Mucosa of rectum (tissue), 2 donors: ENCODE measurements at regions not wholly inside any gene's neighbourhood (a gene's known extent, or its start where the extent isn't known, plus 50 kb on each side); places are given as distances from the start of the nearest gene placed in this dataset.

Experiments
- H3K27ac ChIP-seq, 2 donors: one replicate each; pipeline ENCODE4 v1.7.0; 2013; ENCODE audit warnings: inconsistent platforms in 2 of 2, low read depth in 2 of 2, low read length in 2 of 2
- H3K27me3 ChIP-seq, 2 donors: one replicate each; pipeline ENCODE4 v1.7.0; 2013; ENCODE audit warnings: low read length in 2 of 2; ENCODE audit not compliant: control insufficient read depth in 2 of 2, insufficient read depth in 2 of 2
- H3K36me3 ChIP-seq, 2 donors: one replicate each; pipeline ENCODE4 v1.7.0; 2013; ENCODE audit warnings: low read length in 2 of 2; ENCODE audit not compliant: control insufficient read depth in 2 of 2, insufficient read depth in 2 of 2
- H3K4me1 ChIP-seq, 2 donors: one replicate each; pipeline ENCODE4 v1.7.0; 2013; ENCODE audit warnings: low read length in 2 of 2, mild to moderate bottlenecking in 1 of 2; ENCODE audit not compliant: control insufficient read depth in 2 of 2, insufficient read depth in 2 of 2
- H3K4me3 ChIP-seq, 2 donors: one replicate each; pipeline ENCODE4 v1.7.0; 2013; ENCODE audit warnings: low read length in 2 of 2
- H3K9ac ChIP-seq, 2 donors: one replicate each; pipeline ENCODE4 v1.7.0; 2013; ENCODE audit warnings: low read length in 2 of 2, low read depth in 1 of 2, mild to moderate bottlenecking in 1 of 2
- H3K9me3 ChIP-seq, 2 donors: one replicate each; pipeline ENCODE4 v1.7.0; 2013; ENCODE audit warnings: low read length in 2 of 2; ENCODE audit not compliant: control insufficient read depth in 2 of 2
- donor health status: healthy.
- donor health status: Normal muscosa, but diverticular disease.

- Histone ChIP-seq H3K27ac (peak overlapping the region in 1 of 2 donors; percentile 2), H3K4me3 (no peak overlapping the region), H3K9ac (no peak overlapping the region), H3K9me3 (no peaks in the 10 kb centered on the region), H3K4me1 (peaks cover 3 to 9% of the 10 kb centered on the region in 2 donors), H3K27me3 (no peaks in the 10 kb centered on the region), H3K36me3 (no peaks in the 10 kb centered on the region)
Observed at GRCh38 chr3:187795207-187795960, 50.1 kb upstream of the BCL6 start.

- H3K27me3 ChIP-seq, result no peaks in the 10 kb centered on the region
- H3K4me3 ChIP-seq, result no peak overlapping the region
- no peak overlapping the region for H3K9ac ChIP-seq
- no peaks in the 10 kb centered on the region for H3K36me3 ChIP-seq
- no peaks in the 10 kb centered on the region for H3K9me3 ChIP-seq
- peaks cover 4 to 9% of the 10 kb centered on the region in 2 donors for H3K4me1 ChIP-seq
- H3K27ac ChIP-seq, result no peak overlapping the region
Observed at GRCh38 chr3:187798126-187798525, 52.9 kb upstream of the BCL6 start.

GRCh38 chr3:187798531-187799530 lies 53.6 kb upstream of the BCL6 start:
- Histone ChIP-seq H3K27ac (no peak overlapping the region), H3K27me3 (no peaks in the 10 kb centered on the region), H3K4me3 (no peak overlapping the region), H3K9me3 (no peaks in the 10 kb centered on the region), H3K36me3 (no peaks in the 10 kb centered on the region), H3K9ac (no peak overlapping the region), H3K4me1 (peaks cover 4 to 9% of the 10 kb centered on the region in 2 donors)

- H3K27ac ChIP-seq, result no peak overlapping the region
- H3K9me3 ChIP-seq, result no peaks in the 10 kb centered on the region
- H3K4me1 ChIP-seq, result peaks cover 4 to 5% of the 10 kb centered on the region in 2 donors
- no peaks in the 10 kb centered on the region for H3K27me3 ChIP-seq
- no peak overlapping the region for H3K4me3 ChIP-seq
- H3K36me3 ChIP-seq, result no peaks in the 10 kb centered on the region
- no peak overlapping the region for H3K9ac ChIP-seq
Observed at GRCh38 chr3:187799942-187800641, 54.8 kb upstream of the BCL6 start.

GRCh38 chr3:187801152-187801551 lies 55.9 kb upstream of the BCL6 start:
- no peak overlapping the region for H3K27ac ChIP-seq
- H3K27me3 ChIP-seq, result no peaks in the 10 kb centered on the region
- H3K4me1 ChIP-seq, result peaks cover 3 to 4% of the 10 kb centered on the region in 2 donors
- H3K36me3 ChIP-seq, result no peaks in the 10 kb centered on the region
- H3K9me3 ChIP-seq, result no peaks in the 10 kb centered on the region
- no peak overlapping the region for H3K4me3 ChIP-seq
- H3K9ac ChIP-seq, result no peak overlapping the region

- no peak overlapping the region for H3K27ac ChIP-seq
- H3K27me3 ChIP-seq, result no peaks in the 10 kb centered on the region
- peaks cover 3 to 4% of the 10 kb centered on the region in 2 donors for H3K4me1 ChIP-seq
- H3K36me3 ChIP-seq, result no peaks in the 10 kb centered on the region
- peak overlapping the region in 1 of 2 donors; percentile 29 for H3K4me3 ChIP-seq
- no peak overlapping the region for H3K9ac ChIP-seq
- H3K9me3 ChIP-seq, result no peaks in the 10 kb centered on the region
Observed at GRCh38 chr3:187802203-187802927, 57.1 kb upstream of the BCL6 start.

- no peak overlapping the region for H3K9ac ChIP-seq
- H3K36me3 ChIP-seq, result no peaks in the 10 kb centered on the region
- H3K9me3 ChIP-seq, result no peaks in the 10 kb centered on the region
- peak overlapping the region in 1 of 2 donors; percentile 29 for H3K4me3 ChIP-seq
- peaks cover 3 to 4% of the 10 kb centered on the region in 2 donors for H3K4me1 ChIP-seq
- H3K27me3 ChIP-seq, result no peaks in the 10 kb centered on the region
- no peak overlapping the region for H3K27ac ChIP-seq
Observed at GRCh38 chr3:187802928-187803259, 57.6 kb upstream of the BCL6 start.

- Histone ChIP-seq H3K4me1 (peaks cover 9 to 11% of the 10 kb centered on the region in 2 donors), H3K9ac (no peak overlapping the region), H3K27me3 (no peaks in the 10 kb centered on the region), H3K36me3 (no peaks in the 10 kb centered on the region), H3K9me3 (no peaks in the 10 kb centered on the region), H3K4me3 (no peak overlapping the region), H3K27ac (no peak overlapping the region)
Observed at GRCh38 chr3:187804120-187804744, 59.0 kb upstream of the BCL6 start.

GRCh38 chr3:187804745-187805121 lies 59.5 kb upstream of the BCL6 start:
- H3K9ac ChIP-seq, result no peak overlapping the region
- H3K9me3 ChIP-seq, result no peaks in the 10 kb centered on the region
- peaks cover 11 to 12% of the 10 kb centered on the region in 2 donors for H3K4me1 ChIP-seq
- H3K27me3 ChIP-seq, result no peaks in the 10 kb centered on the region
- no peak overlapping the region for H3K27ac ChIP-seq
- H3K4me3 ChIP-seq, result no peak overlapping the region
- no peaks in the 10 kb centered on the region for H3K36me3 ChIP-seq
